ENCODE measurements at regions not wholly inside any gene's neighbourhood (a gene's known extent, or its start where the extent isn't known, plus 50 kb on each side); places are given as distances from the start of the nearest gene placed in this dataset.

DNA sequence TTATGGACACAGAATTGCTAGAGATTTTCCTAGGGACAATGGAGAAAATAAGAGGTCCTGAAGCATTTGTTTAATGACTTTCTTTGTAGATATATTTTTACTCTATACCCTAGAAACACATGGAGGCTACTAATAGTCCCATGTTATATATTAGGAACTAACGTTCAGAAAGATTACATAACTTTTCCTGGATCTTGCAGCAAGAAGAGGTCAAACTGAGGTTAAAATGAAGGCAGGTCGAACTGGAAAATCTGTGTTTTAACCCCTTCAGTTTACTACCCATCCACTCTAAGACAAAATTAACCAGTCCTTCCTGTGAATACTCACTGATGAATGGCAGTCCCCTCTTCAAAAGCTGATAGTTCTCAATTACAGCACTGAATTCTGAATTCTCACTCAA lies 1415.8 kb upstream of the CELF4 start:
- TF ChIP-seq, protein P1, sequence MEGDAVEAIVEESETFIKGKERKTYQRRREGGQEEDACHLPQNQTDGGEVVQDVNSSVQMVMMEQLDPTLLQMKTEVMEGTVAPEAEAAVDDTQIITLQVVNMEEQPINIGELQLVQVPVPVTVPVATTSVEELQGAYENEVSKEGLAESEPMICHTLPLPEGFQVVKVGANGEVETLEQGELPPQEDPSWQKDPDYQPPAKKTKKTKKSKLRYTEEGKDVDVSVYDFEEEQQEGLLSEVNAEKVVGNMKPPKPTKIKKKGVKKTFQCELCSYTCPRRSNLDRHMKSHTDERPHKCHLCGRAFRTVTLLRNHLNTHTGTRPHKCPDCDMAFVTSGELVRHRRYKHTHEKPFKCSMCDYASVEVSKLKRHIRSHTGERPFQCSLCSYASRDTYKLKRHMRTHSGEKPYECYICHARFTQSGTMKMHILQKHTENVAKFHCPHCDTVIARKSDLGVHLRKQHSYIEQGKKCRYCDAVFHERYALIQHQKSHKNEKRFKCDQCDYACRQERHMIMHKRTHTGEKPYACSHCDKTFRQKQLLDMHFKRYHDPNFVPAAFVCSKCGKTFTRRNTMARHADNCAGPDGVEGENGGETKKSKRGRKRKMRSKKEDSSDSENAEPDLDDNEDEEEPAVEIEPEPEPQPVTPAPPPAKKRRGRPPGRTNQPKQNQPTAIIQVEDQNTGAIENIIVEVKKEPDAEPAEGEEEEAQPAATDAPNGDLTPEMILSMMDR (IDR thresholded peaks at IDR 0.05): no peak
- TF ChIP-seq POLR2A (IDR thresholded peaks at IDR 0.05): no peak
